H9 (cell line): ENCODE measurements at regions not wholly inside any gene's neighbourhood (a gene's known extent, or its start where the extent isn't known, plus 50 kb on each side); places are given as distances from the start of the nearest gene placed in this dataset.

Experiments
- DNase-seq: peaks from one replicate; pipeline ENCODE4 v3.0.0-alpha.2; 2017
- H2AFZ ChIP-seq: one replicate; pipeline ENCODE4 v1.6.1; 2013; ENCODE audit warnings: mild to moderate bottlenecking, low read length, control low read depth, moderate library complexity
- H2AK5ac ChIP-seq: 2 replicates; pipeline ENCODE4 v1.6.1; 2013; ENCODE audit warnings: low read length, control low read depth, mixed read lengths; ENCODE audit not compliant: insufficient read length
- H2BK120ac ChIP-seq: one replicate; pipeline ENCODE4 v1.6.1; 2013; ENCODE audit warnings: low read depth, mild to moderate bottlenecking, low read length, control low read depth, inconsistent platforms; ENCODE audit not compliant: poor library complexity, severe bottlenecking
- H2BK12ac ChIP-seq: 2 replicates; pipeline ENCODE4 v1.6.1; 2013; ENCODE audit warnings: low read length, control low read depth, mixed read lengths, low read depth; ENCODE audit not compliant: insufficient read length
- H2BK15ac ChIP-seq: 2 replicates; pipeline ENCODE4 v1.6.1; 2013; ENCODE audit warnings: low read depth, low read length, control low read depth
- H2BK20ac ChIP-seq: one replicate; pipeline ENCODE4 v1.6.1; 2013; ENCODE audit warnings: low read depth, mild to moderate bottlenecking, low read length, control low read depth, inconsistent platforms; ENCODE audit not compliant: poor library complexity, severe bottlenecking
- H2BK5ac ChIP-seq: 2 replicates; pipeline ENCODE4 v1.6.1; 2013; ENCODE audit warnings: low read length, control low read depth, mixed read lengths; ENCODE audit not compliant: insufficient read length
- H3K14ac ChIP-seq: 2 replicates; pipeline ENCODE4 v1.6.1; 2013; ENCODE audit warnings: low read length, control low read depth; ENCODE audit not compliant: insufficient read depth
- H3K18ac ChIP-seq: 2 replicates; pipeline ENCODE4 v1.6.1; 2013; ENCODE audit warnings: low read depth, mild to moderate bottlenecking, mixed read lengths, low read length, control low read depth; ENCODE audit not compliant: insufficient read length
- H3K23ac ChIP-seq: 2 replicates; pipeline ENCODE4 v1.6.1; 2013; ENCODE audit warnings: low read length, control low read depth, mixed read lengths, low read depth; ENCODE audit not compliant: insufficient read length
- H3K23me2 ChIP-seq: 2 replicates; pipeline ENCODE4 v1.6.1; 2013; ENCODE audit warnings: low read depth, mild to moderate bottlenecking, mixed read lengths, low read length, control low read depth; ENCODE audit not compliant: insufficient read length, poor library complexity, severe bottlenecking
- H3K27ac ChIP-seq: 2 replicates; pipeline ENCODE4 v1.5.1; 2013; ENCODE audit warnings: low read length, control low read depth, mixed read lengths, low read depth; ENCODE audit not compliant: insufficient read length
- H3K27me3 ChIP-seq: 2 replicates; pipeline ENCODE4 v1.6.1; 2013; ENCODE audit warnings: low read length, control low read depth, inconsistent platforms; ENCODE audit not compliant: insufficient read depth
- H3K4ac ChIP-seq: 2 replicates; pipeline ENCODE4 v1.6.1; 2013; ENCODE audit warnings: low read depth, mild to moderate bottlenecking, control low read depth, inconsistent platforms, low read length, moderate library complexity
- H3K4me1 ChIP-seq: 2 replicates; pipeline ENCODE4 v1.6.1; 2013; ENCODE audit warnings: low read length, control low read depth, inconsistent platforms; ENCODE audit not compliant: insufficient read depth
- H3K4me2 ChIP-seq: 2 replicates; pipeline ENCODE4 v1.6.1; 2013; ENCODE audit warnings: low read length, control low read depth, mixed read lengths; ENCODE audit not compliant: insufficient read length, insufficient read depth
- H3K56ac ChIP-seq: 2 replicates; pipeline ENCODE4 v1.6.1; 2013; ENCODE audit warnings: low read depth, mild to moderate bottlenecking, mixed read lengths, low read length, control low read depth; ENCODE audit not compliant: insufficient read length
- H3K79me1 ChIP-seq: 2 replicates; pipeline ENCODE4 v1.6.1; 2013; ENCODE audit warnings: low read depth, mild to moderate bottlenecking, moderate library complexity, low read length, control low read depth, inconsistent platforms; ENCODE audit not compliant: insufficient read depth, poor library complexity, severe bottlenecking
- H3K79me2 ChIP-seq: 2 replicates; pipeline ENCODE4 v1.6.1; 2013; ENCODE audit warnings: low read length, control low read depth, inconsistent platforms; ENCODE audit not compliant: insufficient read depth
- H3K9ac ChIP-seq: 2 replicates; pipeline ENCODE4 v1.6.1; 2013; ENCODE audit warnings: low read length, control low read depth, mixed read lengths; ENCODE audit not compliant: insufficient read length; ENCODE audit errors: extremely low read depth
- H3K9me3 ChIP-seq: one replicate; pipeline ENCODE4 v1.6.1; 2013; ENCODE audit warnings: low read depth, low read length, inconsistent platforms; ENCODE audit not compliant: control insufficient read depth
- H3T11ph ChIP-seq: one replicate; pipeline ENCODE4 v1.6.1; 2013; ENCODE audit warnings: mild to moderate bottlenecking, low read length, control low read depth, inconsistent platforms
- H4K20me1 ChIP-seq: one replicate; pipeline ENCODE4 v1.6.1; 2013; ENCODE audit not compliant: control insufficient read depth, insufficient read length, insufficient read depth
- H4K5ac ChIP-seq: 2 replicates; pipeline ENCODE4 v1.6.1; 2013; ENCODE audit warnings: low read depth, mild to moderate bottlenecking, mixed read lengths, low read length, control low read depth; ENCODE audit not compliant: insufficient read length
- H4K8ac ChIP-seq: replicated peaks from 2 replicates; pipeline ENCODE4 v1.6.1; 2013; ENCODE audit warnings: low read length, control low read depth, mixed read lengths, low read depth; ENCODE audit not compliant: insufficient read length
- H4K91ac ChIP-seq: 2 replicates; pipeline ENCODE4 v1.6.1; 2013; ENCODE audit warnings: low read depth, mild to moderate bottlenecking, moderate library complexity, mixed read lengths, low read length, control low read depth; ENCODE audit not compliant: insufficient read length
- H3K27ac Mint-ChIP-seq, 3 experiments: 2 replicates in 2 of 3; 3 replicates in 1 of 3; pipeline ENCODE4 v1.8.0; 2020 to 2021; ENCODE audit warnings: mixed read lengths in 3 of 3, mild to moderate bottlenecking in 1 of 3, moderate library complexity in 1 of 3
- H3K27me3 Mint-ChIP-seq: 2 replicates; pipeline ENCODE4 v1.8.0; 2021; ENCODE audit warnings: low read depth, mild to moderate bottlenecking, moderate library complexity, mixed read lengths
- H3K36me3 Mint-ChIP-seq, 3 experiments: 2 replicates in 2 of 3; 3 replicates in 1 of 3; pipeline ENCODE4 v1.8.0; 2020 to 2021; ENCODE audit warnings: low read depth in 3 of 3, mixed read lengths in 3 of 3; ENCODE audit not compliant: insufficient read depth in 1 of 3
- H3K4me1 Mint-ChIP-seq, 2 experiments: 2 replicates each; pipeline ENCODE4 v1.8.0; 2020; ENCODE audit warnings: mixed read lengths in 2 of 2
- H3K4me3 Mint-ChIP-seq, 2 experiments: 2 replicates in 1 of 2; 3 replicates in 1 of 2; pipeline ENCODE4 v1.8.0; 2020 to 2021; ENCODE audit warnings: mild to moderate bottlenecking in 2 of 2, mixed read lengths in 2 of 2, moderate library complexity in 1 of 2
- H3K9me3 Mint-ChIP-seq, 2 experiments: 2 replicates in 1 of 2; 3 replicates in 1 of 2; pipeline ENCODE4 v1.8.0; 2020; ENCODE audit warnings: mild to moderate bottlenecking in 2 of 2, mixed read lengths in 2 of 2, moderate library complexity in 1 of 2
- CTCF ChIP-seq: fragments of 200-600 bp; sonication (generic); conservative IDR thresholded peaks from 3 replicates; pipeline ENCODE4 v1.8.0; 2021; ENCODE audit warnings: antibody characterized with exemption, mild to moderate bottlenecking
- WGBS: extraction: QIAGEN DNeasy Blood & Tissue Kit; methylation state at CpG from one replicate; pipeline ENCODE4 v1.1.7; 2013; ENCODE audit warnings: missing lambda C conversion rate, low lambda C conversion rate, mixed read lengths; ENCODE audit not compliant: insufficient read length; ENCODE audit errors: extremely low coverage; 5-methylcytosine and 5-hydroxymethylcytosine counted together

- Histone ChIP-seq H3T11ph (no peak overlapping the region), H3K27ac (no peak overlapping the region), H3K18ac (no peak overlapping the region), H3K4me1 (0 out of 2 replicates have a peak, but pooled peaks cover 6% of the 10 kb centered on the region), H3K4me2 (no peak overlapping the region), H2AK5ac (no peak overlapping the region), H2AFZ (no peak overlapping the region), H2BK5ac (no peak overlapping the region), H4K5ac (no peak overlapping the region), H3K79me1 (no peaks in the 10 kb centered on the region), H3K23me2 (no peaks in the 10 kb centered on the region), H2BK12ac (no peak overlapping the region), H2BK120ac (no peak overlapping the region), H3K4ac (no peak overlapping the region), H4K20me1 (no peaks in the 10 kb centered on the region), H3K14ac (peak overlapping the region; percentile 66), H3K9ac (no peak overlapping the region), H2BK15ac (no peak overlapping the region; the same call in 1 of the 2 replicates), H2BK20ac (no peak overlapping the region), H4K8ac (no peak overlapping the region), H3K9me3 (no peaks in the 10 kb centered on the region), H3K27me3 (no peaks in the 10 kb centered on the region), H3K79me2 (no peaks in the 10 kb centered on the region), H3K23ac (no peak overlapping the region), H3K56ac (no peak overlapping the region), H4K91ac (no peak overlapping the region)
- peak overlapping the region in 2 of 3 experiments; percentile 54 to 65; a peak in 3 of 7 replicates for H3K27ac Mint-ChIP-seq
- H3K36me3 Mint-ChIP-seq = peaks cover 0 to 10% (median 5%) of the 10 kb centered on the region in 3 experiments; a peak in 4 of 7 replicates
- peaks cover 17% of the 10 kb centered on the region in 2 experiments for H3K4me1 Mint-ChIP-seq
- H3K9me3 Mint-ChIP-seq = peaks cover 0 to 8% of the 10 kb centered on the region in 2 experiments; a peak in 1 of 5 replicates
- peak; percentile 12 for DNase-seq
- WGBS = no CpG with 5 or more reads among the region's 10 CpGs
- no peak for TF ChIP-seq CTCF
- no peaks in the 10 kb centered on the region for H3K27me3 Mint-ChIP-seq
- H3K4me3 Mint-ChIP-seq = no peak overlapping the region
These were observed 106.7 kb upstream of the ASB18 start for GRCh38 chr2:236370847-236371409.
